ENCODE measurements at regions not wholly inside any gene's neighbourhood (a gene's known extent, or its start where the extent isn't known, plus 50 kb on each side); places are given as distances from the start of the nearest gene placed in this dataset.

GRCh38 chr9:129335464-129336129 lies 157.5 kb upstream of the IER5L start:
- H3K4me3 ChIP-seq (ENCODE audit: low read length): no peak overlapping the region
- H3K27ac ChIP-seq (ENCODE audit: low read depth, low read length): no peak overlapping the region
- H3K9me3 ChIP-seq (ENCODE audit: control insufficient read depth, insufficient read depth, low read length): peaks cover 7% of the 10 kb centered on the region; the same call in 1 of the 2 replicates
- H3K9me2 ChIP-seq (replicated peaks; ENCODE audit: control insufficient read depth, low read length): no peaks in the 10 kb centered on the region
- H3K36me3 ChIP-seq (ENCODE audit: control insufficient read depth, low read length): no peaks in the 10 kb centered on the region
- H3K27me3 ChIP-seq (ENCODE audit: control insufficient read depth, low read length): peaks cover 33% of the 10 kb centered on the region
- peaks cover 7% of the 10 kb centered on the region; the same call in 1 of the 2 replicates for H3K4me1 ChIP-seq (ENCODE audit: control insufficient read depth, low read length)
- TF ChIP-seq EZH2phosphoT487 (IDR thresholded peaks at IDR 0.05; ENCODE audit: borderline replicate concordance, low read length) (no peak), CTCF (IDR thresholded peaks at IDR 0.05; ENCODE audit: low read depth, low read length, poor library complexity, severe bottlenecking) (no peak)
- no peaks in the 10 kb centered on the region for H4K20me1 ChIP-seq (ENCODE audit: control insufficient read depth, insufficient read depth, low read depth, low read length)
- no peak overlapping the region for H3K4me2 ChIP-seq (ENCODE audit: low read length)
- no peaks in the 10 kb centered on the region for H3F3A ChIP-seq (ENCODE audit: control insufficient read depth, insufficient read depth)
- H3K79me2 ChIP-seq (ENCODE audit: control insufficient read depth, low read length): no peaks in the 10 kb centered on the region

GRCh38 chr9:129334105-129334935 lies 156.3 kb upstream of the IER5L start:
- Histone ChIP-seq H3K4me2 (ENCODE audit: low read length) (no peak overlapping the region), H3K79me2 (ENCODE audit: control insufficient read depth, low read length) (no peaks in the 10 kb centered on the region), H3K27me3 (ENCODE audit: control insufficient read depth, low read length) (peaks cover 33% of the 10 kb centered on the region), H3K4me1 (ENCODE audit: control insufficient read depth, low read length) (peaks cover 7% of the 10 kb centered on the region; the same call in 1 of the 2 replicates), H3K4me3 (ENCODE audit: low read length) (no peak overlapping the region), H3K36me3 (ENCODE audit: control insufficient read depth, low read length) (no peaks in the 10 kb centered on the region), H4K20me1 (ENCODE audit: control insufficient read depth, insufficient read depth, low read depth, low read length) (no peaks in the 10 kb centered on the region), H3K9me3 (ENCODE audit: control insufficient read depth, insufficient read depth, low read length) (0 out of 2 replicates have a peak, but pooled peaks cover 6% of the 10 kb centered on the region), H3F3A (ENCODE audit: control insufficient read depth, insufficient read depth) (no peaks in the 10 kb centered on the region), H3K27ac (ENCODE audit: low read depth, low read length) (no peak overlapping the region), H3K9me2 (replicated peaks; ENCODE audit: control insufficient read depth, low read length) (no peaks in the 10 kb centered on the region)
- TF ChIP-seq CTCF (IDR thresholded peaks at IDR 0.05; ENCODE audit: low read depth, low read length, poor library complexity, severe bottlenecking) (no peak), EZH2phosphoT487 (IDR thresholded peaks at IDR 0.05; ENCODE audit: borderline replicate concordance, low read length) (no peak)

- Histone ChIP-seq H3K4me3 (ENCODE audit: low read length) (no peak overlapping the region), H4K20me1 (ENCODE audit: control insufficient read depth, insufficient read depth, low read depth, low read length) (no peaks in the 10 kb centered on the region), H3K79me2 (ENCODE audit: control insufficient read depth, low read length) (no peaks in the 10 kb centered on the region), H3K4me2 (ENCODE audit: low read length) (no peak overlapping the region), H3F3A (ENCODE audit: control insufficient read depth, insufficient read depth) (no peaks in the 10 kb centered on the region), H3K27me3 (ENCODE audit: control insufficient read depth, low read length) (peaks cover 33% of the 10 kb centered on the region), H3K9me2 (replicated peaks; ENCODE audit: control insufficient read depth, low read length) (no peaks in the 10 kb centered on the region), H3K36me3 (ENCODE audit: control insufficient read depth, low read length) (no peaks in the 10 kb centered on the region), H3K27ac (ENCODE audit: low read depth, low read length) (no peak overlapping the region), H3K4me1 (ENCODE audit: control insufficient read depth, low read length) (peaks cover 7% of the 10 kb centered on the region; the same call in 1 of the 2 replicates), H3K9me3 (ENCODE audit: control insufficient read depth, insufficient read depth, low read length) (0 out of 2 replicates have a peak, but pooled peaks cover 6% of the 10 kb centered on the region)
- TF ChIP-seq EZH2phosphoT487 (IDR thresholded peaks at IDR 0.05; ENCODE audit: borderline replicate concordance, low read length) (no peak), CTCF (IDR thresholded peaks at IDR 0.05; ENCODE audit: low read depth, low read length, poor library complexity, severe bottlenecking) (no peak)
Measured at GRCh38 chr9:129333617-129334104, 155.6 kb upstream of the IER5L start.

Data from DOHH2 (cell line).